ENCODE measurements at regions not wholly inside any gene's neighbourhood (a gene's known extent, or its start where the extent isn't known, plus 50 kb on each side); places are given as distances from the start of the nearest gene placed in this dataset.
"Not testable (repeated sequence)": the region's sequence is repeated elsewhere in the genome, so short reads cannot be mapped to it uniquely, and the experiment has no call there.

GRCh38 chr3:13248640-13249039, 171.5 kb downstream of the NUP210 start:
- no peak for DNase-seq

GRCh38 chr3:13245615-13245978, 172.4 kb upstream of the IQSEC1 start:
- DNase-seq: no peak

GRCh38 chr3:13243586-13243985, 170.4 kb upstream of the IQSEC1 start:
- no peak for DNase-seq

GRCh38 chr3:13242364-13242737, 169.1 kb upstream of the IQSEC1 start:
- no peak for DNase-seq

GRCh38 chr3:13241621-13242363, 168.6 kb upstream of the IQSEC1 start:
- DNase-seq: no peak

GRCh38 chr3:13240928-13241618, 167.8 kb upstream of the IQSEC1 start:
- DNase-seq: no peak

GRCh38 chr3:13239467-13239760, 166.2 kb upstream of the IQSEC1 start:
- no peak for DNase-seq

GRCh38 chr3:13238687-13239466, 165.6 kb upstream of the IQSEC1 start:
- no peak for DNase-seq

GRCh38 chr3:13237776-13238490, 164.7 kb upstream of the IQSEC1 start:
- no peak for DNase-seq

GRCh38 chr3:13236557-13237173, 163.4 kb upstream of the IQSEC1 start:
- no peak for DNase-seq

GRCh38 chr3:13235897-13236296, 162.7 kb upstream of the IQSEC1 start:
- DNase-seq: no peak

- DNase-seq: no peak
Observed at GRCh38 chr3:13235079-13235478, 161.8 kb upstream of the IQSEC1 start.

GRCh38 chr3:13234666-13235065, 161.4 kb upstream of the IQSEC1 start:
- DNase-seq: no peak

GRCh38 chr3:13233487-13234485, 160.6 kb upstream of the IQSEC1 start:
- DNase-seq: no peak

- no peak for DNase-seq
Observed at GRCh38 chr3:13231781-13232666, 158.8 kb upstream of the IQSEC1 start.

GRCh38 chr3:13229273-13229949, 156.2 kb upstream of the IQSEC1 start:
- no peak for DNase-seq

- no peak for DNase-seq
Observed at GRCh38 chr3:13228584-13228983, 155.4 kb upstream of the IQSEC1 start.

- DNase-seq: not testable (repeated sequence)
Observed at GRCh38 chr3:13228169-13228568, 154.9 kb upstream of the IQSEC1 start.

- no peak for DNase-seq
Observed at GRCh38 chr3:13227315-13228165, 154.3 kb upstream of the IQSEC1 start.
